Adipocyte (in vitro differentiated cells): ENCODE measurements at regions not wholly inside any gene's neighbourhood (a gene's known extent, or its start where the extent isn't known, plus 50 kb on each side); places are given as distances from the start of the nearest gene placed in this dataset.

Experiments
- DNase-seq: peaks from one replicate; pipeline ENCODE4 v3.0.0-alpha.2; 2015; ENCODE audit warnings: low read depth
- H3K27me3 ChIP-seq: replicated peaks from 2 replicates; pipeline ENCODE4 v1.7.0; 2013; ENCODE audit warnings: mild to moderate bottlenecking, low read length, moderate library complexity; ENCODE audit not compliant: control insufficient read depth, insufficient read depth
- H3K36me3 ChIP-seq: 2 replicates; pipeline ENCODE4 v1.7.0; 2013; ENCODE audit warnings: low read length, mild to moderate bottlenecking, moderate library complexity; ENCODE audit not compliant: control insufficient read depth, insufficient read depth, severe bottlenecking
- H3K4me1 ChIP-seq: 2 replicates; pipeline ENCODE4 v1.7.0; 2013; ENCODE audit warnings: mild to moderate bottlenecking, low read length, moderate library complexity; ENCODE audit not compliant: control insufficient read depth, insufficient read depth
- H3K4me3 ChIP-seq: 2 replicates; pipeline ENCODE4 v1.7.0; 2013; ENCODE audit warnings: mild to moderate bottlenecking, low read length, moderate library complexity
- H3K9ac ChIP-seq: 2 replicates; pipeline ENCODE4 v1.7.0; 2013; ENCODE audit warnings: mild to moderate bottlenecking, low read length, moderate library complexity
- H3K9me3 ChIP-seq: 2 replicates; pipeline ENCODE4 v1.7.0; 2013; ENCODE audit warnings: mild to moderate bottlenecking, low read length, moderate library complexity; ENCODE audit not compliant: control insufficient read depth

GRCh38 chr5:67286006-67286405 is 89.4 kb upstream of the CD180 start:
- Histone ChIP-seq H3K4me1 (peaks cover 36% of the 10 kb centered on the region), H3K9ac (no peak overlapping the region), H3K27me3 (no peaks in the 10 kb centered on the region), H3K36me3 (no peaks in the 10 kb centered on the region), H3K9me3 (no peaks in the 10 kb centered on the region), H3K4me3 (no peak overlapping the region)
- no peak for DNase-seq

GRCh38 chr5:67283988-67284487 is 87.4 kb upstream of the CD180 start:
- DNase-seq = no peak

GRCh38 chr5:67283275-67283987 is 86.8 kb upstream of the CD180 start:
- Histone ChIP-seq H3K4me1 (peaks cover 13% of the 10 kb centered on the region), H3K9me3 (peaks cover 14% of the 10 kb centered on the region), H3K27me3 (no peaks in the 10 kb centered on the region), H3K36me3 (no peaks in the 10 kb centered on the region), H3K4me3 (no peak overlapping the region), H3K9ac (no peak overlapping the region)
- no peak for DNase-seq

More at GRCh38 chr5:67283988-67284487, 87.4 kb upstream of the CD180 start:
- Histone ChIP-seq H3K9me3 (peaks cover 7% of the 10 kb centered on the region), H3K9ac (no peak overlapping the region), H3K4me1 (peaks cover 17% of the 10 kb centered on the region), H3K36me3 (no peaks in the 10 kb centered on the region), H3K4me3 (no peak overlapping the region), H3K27me3 (no peaks in the 10 kb centered on the region)

GRCh38 chr5:67281874-67282273 is 85.3 kb upstream of the CD180 start:
- DNase-seq = no peak
- Histone ChIP-seq H3K4me3 (no peak overlapping the region), H3K9me3 (peaks cover 23% of the 10 kb centered on the region), H3K4me1 (no peaks in the 10 kb centered on the region), H3K36me3 (no peaks in the 10 kb centered on the region), H3K9ac (no peak overlapping the region), H3K27me3 (no peaks in the 10 kb centered on the region)

- Histone ChIP-seq H3K4me1 (peaks cover 17% of the 10 kb centered on the region), H3K4me3 (no peak overlapping the region), H3K27me3 (no peaks in the 10 kb centered on the region), H3K36me3 (no peaks in the 10 kb centered on the region), H3K9ac (no peak overlapping the region), H3K9me3 (peaks cover 13% of the 10 kb centered on the region)
- no peak for DNase-seq
These were observed 77.2 kb upstream of the CD180 start for GRCh38 chr5:67273689-67274356.

GRCh38 chr5:67272453-67273130 is 76.0 kb upstream of the CD180 start:
- Histone ChIP-seq H3K27me3 (no peaks in the 10 kb centered on the region), H3K9ac (no peak overlapping the region), H3K4me1 (peaks cover 23% of the 10 kb centered on the region), H3K4me3 (no peak overlapping the region), H3K36me3 (no peaks in the 10 kb centered on the region), H3K9me3 (peaks cover under 1% of the 10 kb centered on the region)
- no peak for DNase-seq

GRCh38 chr5:67268231-67269021 is 71.8 kb upstream of the CD180 start:
- peak; percentile 97 for DNase-seq
- Histone ChIP-seq H3K36me3 (no peaks in the 10 kb centered on the region), H3K9ac (peak overlapping the region; percentile 84), H3K27me3 (no peaks in the 10 kb centered on the region), H3K4me3 (peak overlapping the region; percentile 70), H3K4me1 (peaks cover 31% of the 10 kb centered on the region), H3K9me3 (no peaks in the 10 kb centered on the region)

- H3K9ac ChIP-seq = peak overlapping the region; percentile 84
- no peaks in the 10 kb centered on the region for H3K27me3 ChIP-seq
- no peak overlapping the region for H3K4me3 ChIP-seq
- H3K9me3 ChIP-seq = no peaks in the 10 kb centered on the region
- peaks cover 31% of the 10 kb centered on the region for H3K4me1 ChIP-seq
- H3K36me3 ChIP-seq = no peaks in the 10 kb centered on the region
- DNase-seq = no peak
These were observed 71.1 kb upstream of the CD180 start for GRCh38 chr5:67267512-67268216.

GRCh38 chr5:67266654-67267350 is 70.2 kb upstream of the CD180 start:
- Histone ChIP-seq H3K27me3 (no peaks in the 10 kb centered on the region), H3K9ac (no peak overlapping the region), H3K4me1 (peaks cover 26% of the 10 kb centered on the region), H3K9me3 (no peaks in the 10 kb centered on the region), H3K4me3 (no peak overlapping the region), H3K36me3 (no peaks in the 10 kb centered on the region)
- no peak for DNase-seq

- Histone ChIP-seq H3K4me1 (peaks cover 26% of the 10 kb centered on the region), H3K4me3 (no peak overlapping the region), H3K9ac (no peak overlapping the region), H3K27me3 (no peaks in the 10 kb centered on the region), H3K36me3 (no peaks in the 10 kb centered on the region), H3K9me3 (no peaks in the 10 kb centered on the region)
- DNase-seq = no peak
These were observed 69.4 kb upstream of the CD180 start for GRCh38 chr5:67265951-67266350.
